Jurkat, Clone E6-1 (cell line): ENCODE measurements at regions not wholly inside any gene's neighbourhood (a gene's known extent, or its start where the extent isn't known, plus 50 kb on each side); places are given as distances from the start of the nearest gene placed in this dataset.

ENCODE experiments used
- DNase-seq: peaks from one replicate; pipeline ENCODE4 v3.0.0-alpha.2; 2011; ENCODE audit warnings: low read depth, low spot score
- H3K4me3 ChIP-seq: 2 replicates; pipeline ENCODE4 v1.5.1; 2011; ENCODE audit warnings: mild to moderate bottlenecking, low read length, control low read depth, moderate library complexity

DNA sequence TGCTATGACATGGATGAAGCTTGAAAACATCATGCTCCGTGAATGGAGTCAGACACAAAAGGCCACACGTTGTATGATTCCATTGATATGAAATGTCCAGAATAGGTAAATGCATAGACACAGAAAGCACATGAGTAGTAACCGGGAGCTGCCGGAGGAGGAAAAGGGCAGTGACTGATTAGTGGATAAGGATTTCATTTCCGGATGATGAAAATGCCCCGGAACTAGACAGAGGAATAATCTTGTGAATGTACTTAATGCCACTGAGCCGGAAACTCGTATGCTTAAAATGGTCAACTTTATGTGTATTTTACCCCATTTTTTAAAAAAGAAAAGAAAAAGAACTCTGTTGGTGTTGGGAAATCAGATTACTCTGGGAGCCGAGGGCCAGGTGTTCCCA lies 112.7 kb upstream of the FAM9B start:
- no peak for DNase-seq
- H3K4me3 ChIP-seq, result no peak overlapping the region

DNA sequence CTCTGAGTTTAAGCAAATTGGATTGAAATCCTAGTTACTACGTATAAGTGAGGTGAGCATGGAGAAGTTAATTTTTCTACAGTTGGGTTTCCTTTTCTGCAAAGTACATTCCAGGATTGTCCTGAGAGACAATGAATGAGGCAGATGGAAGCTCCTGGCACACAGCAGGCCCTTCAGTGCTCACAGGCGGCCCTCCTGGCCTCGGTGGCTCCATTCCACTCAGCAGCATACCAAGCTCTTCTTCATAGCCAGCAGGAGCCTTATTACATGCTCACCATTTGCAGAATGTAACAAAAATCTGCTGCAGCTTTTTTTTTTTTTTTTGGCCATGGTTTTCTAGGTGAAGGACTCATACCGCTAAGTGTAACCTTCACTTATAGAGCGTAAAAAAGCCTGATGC lies 113.2 kb upstream of the FAM9B start:
- H3K4me3 ChIP-seq, result no peak overlapping the region
- no peak for DNase-seq

DNA sequence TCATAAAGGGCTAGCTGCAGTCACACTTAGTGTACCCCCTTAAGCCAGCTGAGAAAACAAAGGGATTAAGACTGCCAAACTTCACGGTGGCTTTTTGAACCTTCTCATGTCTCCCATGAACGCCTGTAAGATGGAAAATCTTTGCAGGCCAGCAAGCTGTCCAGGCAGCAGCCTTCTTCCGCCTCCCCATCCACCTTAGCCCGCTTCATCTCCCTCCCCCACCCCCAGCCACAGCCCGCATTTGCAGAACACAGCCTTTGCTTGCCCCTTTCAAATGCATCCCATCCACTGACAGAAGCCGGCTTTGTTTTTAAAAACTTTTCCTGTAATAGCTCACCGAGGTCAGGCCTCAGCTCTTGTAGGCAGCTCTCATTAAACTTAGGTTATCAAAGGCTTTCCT lies 113.8 kb upstream of the FAM9B start:
- no peak overlapping the region for H3K4me3 ChIP-seq
- DNase-seq, result no peak

DNA sequence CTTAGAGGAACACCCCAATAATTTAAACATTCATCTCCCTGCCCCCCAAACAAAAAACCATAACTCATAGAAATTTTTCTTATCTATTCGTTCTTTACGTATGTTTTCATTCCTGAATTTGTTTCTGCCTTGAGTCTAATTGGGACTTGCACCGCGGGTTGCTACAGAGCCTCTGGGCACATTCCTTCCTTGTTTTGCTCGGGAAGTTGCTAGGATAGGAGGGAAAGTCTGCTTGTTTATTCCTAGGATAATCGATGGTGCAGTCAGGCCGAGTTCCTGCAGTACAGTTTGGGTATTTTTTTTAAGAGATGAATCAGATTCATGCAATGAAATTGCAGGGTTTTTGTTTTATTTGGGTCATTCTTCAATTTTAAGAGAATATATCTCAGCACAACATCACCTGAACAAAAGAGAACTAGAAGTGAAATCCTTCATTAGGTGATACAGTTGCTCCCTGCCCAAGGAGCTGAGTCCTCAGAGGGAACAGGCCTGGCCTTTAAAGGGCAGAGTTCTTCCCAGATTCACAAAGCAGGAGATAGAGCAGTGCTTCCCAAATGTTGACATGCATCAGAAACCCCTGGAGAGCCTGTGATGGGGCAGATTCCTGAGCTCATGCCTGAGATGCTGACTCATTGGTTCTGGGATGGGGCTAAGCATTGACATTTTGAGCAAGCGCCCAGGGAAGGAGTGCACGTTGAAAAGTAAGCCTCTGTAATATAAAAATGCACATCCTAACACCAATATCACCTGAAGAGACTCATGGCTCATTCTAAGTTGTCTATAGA lies 114.9 kb upstream of the FAM9B start:
- H3K4me3 ChIP-seq, result no peak overlapping the region
- DNase-seq, result no peak

DNA sequence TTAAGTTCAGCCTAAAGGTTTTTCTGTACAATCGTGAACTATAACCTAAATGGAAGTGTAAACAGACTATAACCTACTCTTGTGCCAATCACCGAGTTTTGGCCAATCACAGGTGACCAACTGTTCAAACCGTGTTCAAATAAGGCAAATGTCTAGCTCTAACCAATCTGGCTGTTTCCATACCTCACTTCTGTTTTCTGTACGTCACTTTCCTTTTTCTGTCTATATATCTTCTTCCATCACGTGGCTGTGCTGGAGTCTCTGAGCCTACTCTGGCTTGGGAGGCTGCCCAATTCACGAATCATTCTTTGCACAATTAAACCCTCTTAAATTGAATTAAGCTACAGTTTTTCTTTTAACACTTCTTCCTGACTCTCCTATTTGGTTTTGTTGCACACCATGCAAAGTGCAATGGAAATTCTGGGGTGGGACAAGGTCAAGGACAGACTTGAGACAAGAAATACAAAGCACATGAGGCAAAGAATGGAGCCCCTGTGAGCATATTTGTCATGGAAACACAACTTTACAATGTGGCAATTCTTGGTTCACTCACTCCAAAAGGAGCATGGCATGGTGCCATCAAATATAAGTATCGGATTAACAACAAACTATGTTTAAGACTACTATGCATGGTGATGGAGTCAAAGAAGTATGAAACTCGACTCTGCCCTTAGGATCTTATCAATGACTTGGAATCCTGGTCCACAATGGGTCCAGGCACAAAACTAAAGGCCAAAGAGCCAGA lies 115.7 kb upstream of the FAM9B start:
- DNase-seq, result no peak
- no peak overlapping the region for H3K4me3 ChIP-seq

DNA sequence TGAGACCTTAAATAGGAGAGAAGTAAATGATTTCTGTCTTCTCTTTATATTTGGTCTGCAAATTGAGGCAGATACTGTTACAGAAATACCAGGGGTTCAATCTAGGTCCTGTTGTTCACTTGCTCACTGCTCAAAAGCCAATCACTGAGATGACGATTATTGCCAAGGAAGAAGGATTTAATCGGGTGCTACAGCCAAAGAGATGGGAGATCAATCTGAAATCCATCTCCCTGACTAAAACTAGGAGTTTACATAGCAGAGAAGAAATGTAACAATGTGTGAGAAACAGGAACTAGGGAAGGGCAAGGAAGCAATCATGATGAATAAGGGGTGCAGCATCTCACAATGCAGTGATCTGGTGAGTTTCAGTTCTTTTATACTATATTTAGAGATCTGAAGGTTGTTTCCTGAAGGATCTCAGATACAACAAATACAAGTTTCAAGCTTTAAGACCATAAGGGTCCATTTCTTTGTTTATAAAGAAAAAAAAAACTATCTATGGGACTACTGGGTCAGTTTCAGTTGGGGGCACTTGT lies 117.9 kb upstream of the FAM9B start:
- no peak for DNase-seq
- H3K4me3 ChIP-seq, result no peak overlapping the region

DNA sequence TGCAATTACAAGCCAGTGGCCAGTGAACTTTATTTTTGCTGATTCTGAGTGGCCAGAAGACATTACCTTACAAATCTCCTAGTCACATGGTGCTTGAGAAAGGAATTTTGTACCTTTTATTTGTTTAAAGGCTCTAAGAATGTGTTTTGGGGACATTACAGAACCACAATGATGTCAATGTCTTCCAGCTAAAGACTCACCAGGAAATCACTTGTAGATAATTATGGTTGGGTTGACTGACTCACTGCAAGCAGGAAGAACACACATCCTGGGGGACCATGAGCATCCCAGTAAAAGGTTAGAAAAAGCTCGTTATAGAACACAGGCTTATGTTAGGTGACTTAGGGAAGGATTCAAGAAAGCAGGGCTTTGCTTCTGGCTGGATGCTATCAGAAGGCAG lies 119.4 kb upstream of the FAM9B start:
- no peak for DNase-seq
- no peak overlapping the region for H3K4me3 ChIP-seq

DNA sequence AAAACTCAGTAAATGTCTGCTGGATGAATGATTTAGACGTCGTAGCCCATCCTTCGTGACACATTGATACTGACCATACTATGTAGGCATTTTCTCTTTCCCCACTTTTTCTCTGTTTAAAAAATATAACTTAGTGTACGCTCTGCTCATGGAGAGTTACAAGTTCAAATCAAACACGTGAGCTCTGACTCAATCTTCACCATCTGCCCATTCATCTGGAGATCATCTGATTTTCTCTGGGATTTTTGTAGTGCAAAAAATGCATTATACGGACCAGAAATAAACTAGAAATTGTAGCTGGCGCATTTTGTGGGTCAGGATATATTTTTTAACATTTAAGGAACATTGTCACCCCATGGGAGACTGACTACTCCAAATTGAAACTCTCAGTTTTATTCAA lies 124.7 kb upstream of the FAM9B start:
- no peak for DNase-seq
- H3K4me3 ChIP-seq, result no peak overlapping the region

DNA sequence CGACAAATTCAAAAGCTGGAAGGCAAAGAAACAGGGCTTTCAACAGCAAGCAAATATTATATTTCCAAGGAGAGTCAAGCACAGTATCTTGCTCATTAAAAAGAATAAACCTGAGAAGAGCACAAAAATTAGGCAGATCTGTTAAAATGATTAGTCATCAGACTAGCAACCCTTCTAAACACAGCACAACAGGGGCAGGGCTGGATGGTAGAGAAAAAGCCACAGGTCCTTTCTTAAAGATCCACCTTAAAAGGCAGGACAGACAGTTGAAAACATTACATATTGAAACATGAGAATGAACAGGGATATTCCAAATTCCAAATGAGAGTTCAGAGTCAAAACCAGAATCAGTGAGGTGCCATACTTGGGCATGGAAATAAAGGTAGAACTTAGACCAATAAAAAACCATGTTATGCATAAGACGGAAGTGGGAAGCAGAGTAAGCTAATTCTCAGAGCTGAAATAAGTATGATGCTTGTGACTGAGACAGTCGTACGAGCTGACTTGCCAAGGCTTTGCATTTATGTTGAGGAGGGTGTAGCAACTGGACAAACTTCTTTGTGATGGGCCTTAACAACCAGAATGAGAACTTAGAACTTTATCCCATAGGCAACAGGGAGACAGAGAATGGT lies 126.9 kb upstream of the FAM9B start:
- DNase-seq, result no peak
- H3K4me3 ChIP-seq, result no peak overlapping the region

DNA sequence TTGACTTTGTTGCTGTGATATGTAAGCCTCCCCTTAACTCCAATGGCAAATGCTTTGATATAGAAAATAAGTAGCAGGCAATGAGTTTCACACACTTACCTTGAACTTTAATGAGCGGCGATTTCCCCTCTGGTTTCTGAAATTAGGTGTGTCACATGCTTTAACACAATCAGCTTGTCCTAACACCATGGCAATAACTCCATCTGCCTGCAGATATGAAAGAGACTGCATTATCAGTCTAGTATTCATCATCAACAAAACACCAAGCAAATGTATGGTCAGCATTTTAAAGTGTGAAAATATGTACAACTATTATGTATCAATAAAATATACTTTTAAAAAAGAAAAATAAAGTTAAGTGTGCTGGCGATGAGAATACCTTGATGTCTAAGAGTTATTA lies 128.8 kb upstream of the FAM9B start:
- no peak overlapping the region for H3K4me3 ChIP-seq
- no peak for DNase-seq

DNA sequence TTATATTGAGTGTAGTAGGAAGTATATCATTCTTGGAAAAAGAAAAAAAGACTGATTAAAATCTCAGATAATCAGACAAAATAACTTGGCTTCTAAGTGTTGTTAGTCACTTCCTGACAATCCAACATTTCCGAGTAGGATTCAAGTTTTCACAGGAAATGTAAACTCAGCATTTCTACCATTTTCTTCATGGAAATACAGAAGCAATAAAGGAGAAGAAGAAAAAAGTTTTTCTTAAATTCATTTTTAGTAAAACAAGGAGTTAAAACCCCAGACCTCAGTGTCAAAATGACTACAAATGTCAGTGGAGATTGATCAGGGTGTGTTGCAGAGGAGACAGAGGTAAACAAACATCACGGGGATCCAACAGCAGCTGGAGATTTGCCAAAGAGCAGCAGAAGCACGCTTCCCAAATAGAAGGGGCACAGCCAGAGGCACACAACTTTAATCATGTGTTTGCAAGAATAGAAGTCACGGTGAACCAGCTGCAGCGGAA lies 129.3 kb upstream of the FAM9B start:
- no peak for DNase-seq
- H3K4me3 ChIP-seq, result no peak overlapping the region

DNA sequence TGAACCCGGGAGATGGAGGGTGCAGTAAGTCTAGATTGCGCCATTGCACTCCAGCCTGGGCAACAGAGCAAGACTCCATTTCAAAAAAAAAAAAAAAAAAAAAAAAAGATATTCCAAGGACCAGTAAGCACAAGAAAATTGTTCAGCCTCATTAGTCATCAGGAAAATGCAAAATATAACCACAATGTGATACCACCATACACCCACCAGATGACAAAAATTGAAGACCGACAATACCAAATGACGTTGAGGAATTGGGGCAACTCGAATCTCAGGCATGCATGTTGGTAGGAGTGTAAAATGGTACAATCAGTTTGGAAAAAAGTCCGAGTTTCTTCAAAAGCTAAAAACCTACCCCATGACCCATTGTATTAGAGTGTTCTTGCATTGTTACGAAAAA lies 130.2 kb upstream of the FAM9B start:
- DNase-seq, result no peak
- H3K4me3 ChIP-seq, result no peak overlapping the region

DNA sequence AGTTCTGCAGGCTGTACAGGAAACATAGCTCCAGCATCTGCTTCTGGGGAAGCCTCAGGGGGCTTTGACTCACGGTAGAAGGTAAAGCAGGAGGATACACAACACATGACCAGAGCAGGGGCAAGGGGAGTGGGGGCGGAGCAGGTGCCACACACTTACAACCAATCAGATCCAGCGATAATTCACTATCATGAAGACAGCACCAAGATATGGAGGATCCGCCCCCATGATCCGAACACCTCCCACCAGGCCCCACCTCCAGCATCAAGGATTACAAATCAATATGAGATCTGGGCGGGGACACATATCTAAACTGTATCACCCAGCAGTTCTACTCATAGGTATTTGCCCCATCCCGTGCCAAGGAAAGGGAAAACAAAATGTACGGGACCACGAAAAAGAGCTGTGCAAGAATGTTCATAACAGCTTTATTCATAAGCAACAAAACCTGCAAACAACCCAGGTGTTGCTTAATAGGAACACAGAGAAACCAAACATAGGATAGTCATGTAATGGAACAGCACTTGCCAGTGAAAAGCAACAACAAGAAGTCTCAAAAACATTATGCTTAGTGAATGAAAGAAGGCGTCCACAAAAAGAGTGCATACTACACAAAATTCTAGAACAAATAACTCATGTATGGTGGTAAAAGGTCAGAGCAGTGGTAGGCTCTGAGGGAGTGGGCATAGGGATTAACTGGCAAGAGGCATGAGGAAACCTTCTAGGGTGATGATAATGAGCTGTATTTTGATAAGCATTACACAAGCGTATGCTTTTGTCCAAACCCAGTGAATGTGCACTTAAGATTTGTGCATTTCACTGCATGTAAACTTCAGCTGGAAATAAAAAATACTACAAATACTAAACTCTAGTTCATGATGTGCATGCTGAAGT lies 130.9 kb upstream of the FAM9B start:
- no peak for DNase-seq
- no peak overlapping the region for H3K4me3 ChIP-seq

DNA sequence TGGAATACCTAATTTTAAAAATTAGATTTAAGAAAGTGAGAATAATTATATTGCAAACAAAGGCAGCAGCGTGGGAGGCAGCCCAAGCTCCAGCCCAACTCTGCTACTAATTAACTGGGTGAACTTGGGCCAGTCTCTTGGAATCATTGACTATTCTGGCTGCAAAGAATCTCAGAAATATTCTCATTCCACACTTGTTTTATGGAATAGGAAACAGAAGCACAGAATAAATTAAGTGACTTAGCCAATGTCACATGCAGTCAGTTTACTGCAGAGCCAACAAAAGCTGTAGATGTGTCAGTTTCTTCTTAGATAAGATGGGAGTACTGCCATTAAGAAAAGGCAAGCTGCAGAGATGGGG lies 132.6 kb upstream of the FAM9B start:
- no peak for DNase-seq
- no peak overlapping the region for H3K4me3 ChIP-seq

DNA sequence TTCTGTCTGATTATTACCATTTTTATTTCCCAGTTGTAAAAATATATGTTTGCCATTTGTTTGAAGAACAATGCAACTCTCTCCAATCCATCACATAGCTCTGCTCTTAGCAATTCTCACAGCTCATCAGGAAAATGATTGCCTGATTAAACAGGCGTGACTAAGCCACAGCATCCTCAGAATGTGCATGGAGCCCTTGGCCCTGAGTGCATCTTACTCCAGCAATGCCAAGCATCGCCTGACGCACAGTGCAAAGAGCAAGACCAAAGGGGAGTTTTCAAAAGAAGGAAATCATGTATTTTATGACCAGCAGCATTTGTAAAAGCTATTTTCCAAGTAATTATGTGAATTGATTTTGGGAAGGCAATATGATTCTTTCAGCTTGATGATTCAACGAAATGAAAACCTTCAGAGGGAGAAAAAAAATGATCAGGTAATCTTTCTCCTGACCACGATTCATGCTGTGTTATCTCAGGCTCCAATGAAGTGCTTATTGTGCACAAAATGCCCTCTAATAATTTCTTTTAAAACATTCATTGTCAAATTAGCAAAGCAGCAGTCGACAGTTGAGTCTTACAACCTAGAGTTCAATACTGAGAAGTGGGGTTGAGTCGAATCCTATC lies 138.0 kb upstream of the FAM9B start:
- no peak overlapping the region for H3K4me3 ChIP-seq
- DNase-seq, result no peak

DNA sequence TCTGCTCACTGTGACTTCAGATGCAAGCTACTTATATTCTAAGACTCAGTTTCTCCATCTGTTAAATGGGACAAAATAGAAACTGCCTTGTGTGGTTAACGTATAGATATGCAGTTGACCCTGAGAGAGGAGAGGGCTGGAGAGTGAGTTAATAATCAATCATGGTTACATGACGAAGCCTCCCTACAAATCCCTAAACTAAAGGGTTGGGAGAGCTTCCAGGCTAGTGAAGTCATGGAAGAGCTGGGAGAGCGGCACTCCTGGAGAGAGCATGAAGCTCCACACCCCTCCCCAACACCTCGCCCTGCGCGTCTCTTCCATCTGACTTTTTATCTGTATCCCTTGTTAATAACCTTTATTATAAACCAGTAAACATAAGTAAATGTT lies 138.5 kb upstream of the FAM9B start:
- no peak overlapping the region for H3K4me3 ChIP-seq
- DNase-seq, result no peak

DNA sequence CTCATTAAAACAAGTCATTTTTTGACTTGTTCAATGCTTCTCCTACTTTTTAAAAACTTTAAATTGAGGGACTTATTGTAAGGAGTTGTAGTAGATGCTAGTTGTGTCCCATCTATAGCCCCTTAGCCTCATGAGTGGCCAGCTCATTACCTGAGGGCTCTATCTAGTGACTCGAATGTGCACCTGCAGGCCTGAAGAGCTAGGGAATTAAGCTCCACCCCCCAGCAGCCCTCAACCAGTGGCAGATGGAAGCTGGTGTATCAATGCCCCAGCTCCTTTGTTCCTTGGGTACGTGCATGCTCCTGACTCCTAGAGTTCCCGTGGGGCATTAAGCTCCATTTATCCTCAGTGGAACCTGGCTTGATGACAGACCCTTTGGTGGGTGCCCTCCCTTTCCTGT lies 146.7 kb upstream of the FAM9B start:
- no peak for DNase-seq
- H3K4me3 ChIP-seq, result no peak overlapping the region

DNA sequence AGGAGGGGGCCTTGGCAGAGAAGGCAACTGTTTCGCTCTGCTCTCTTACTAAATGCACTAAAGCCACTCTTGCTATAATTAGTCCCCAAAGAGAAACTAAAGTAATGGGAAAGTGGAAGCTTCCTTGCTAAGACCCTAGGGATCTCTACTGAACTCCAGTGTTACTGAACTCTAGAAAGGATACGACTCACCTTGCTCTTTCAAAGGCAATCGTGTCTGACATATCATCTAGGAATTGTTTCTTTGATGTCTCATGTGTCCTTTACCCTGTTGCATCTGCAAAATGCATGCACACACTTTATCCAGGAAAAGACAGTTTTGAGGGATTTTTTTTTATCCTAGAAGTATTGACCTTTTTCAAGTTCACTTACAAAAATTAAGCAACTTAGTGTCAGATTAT lies 148.1 kb upstream of the FAM9B start:
- DNase-seq, result no peak
- no peak overlapping the region for H3K4me3 ChIP-seq

DNA sequence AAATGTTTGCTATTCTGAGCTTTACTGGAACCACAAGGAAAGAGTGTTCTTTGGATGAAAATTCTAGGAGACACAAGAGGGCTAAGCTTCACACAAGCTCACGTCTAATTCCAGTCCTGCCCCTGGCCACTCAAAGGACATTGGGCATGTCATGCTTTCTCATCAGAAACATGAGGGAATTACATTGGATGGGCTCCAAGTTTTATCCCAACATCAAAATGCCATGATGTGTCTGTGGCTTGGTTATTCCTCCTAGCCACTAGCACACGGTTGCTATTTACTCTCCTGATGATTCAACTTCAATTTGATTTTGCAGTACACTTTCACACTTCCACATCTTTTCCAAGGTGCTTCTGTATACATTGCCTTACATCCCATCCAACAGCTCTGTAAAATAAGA lies 149.6 kb upstream of the FAM9B start:
- no peak for DNase-seq
- no peak overlapping the region for H3K4me3 ChIP-seq
